OCI-LY3 (cell line): ENCODE measurements at regions not wholly inside any gene's neighbourhood (a gene's known extent, or its start where the extent isn't known, plus 50 kb on each side); places are given as distances from the start of the nearest gene placed in this dataset.

Experiments used
- H2AFZ ChIP-seq: fragments of 200-600, 300-600 bp; shearing (Covaris generic); 2 replicates; pipeline ENCODE4 v1.6.0; 2014; ENCODE audit warnings: antibody characterized with exemption, low read depth, low read length
- H3K27ac ChIP-seq: fragments of 200-600, 300-600 bp; sonication (generic); 2 replicates; pipeline ENCODE4 v1.5.1; 2014; ENCODE audit warnings: mild to moderate bottlenecking, low read length, moderate library complexity, mixed read lengths
- H3K27me3 ChIP-seq: fragments of 200-600, 300-600 bp; sonication (generic); 2 replicates; pipeline ENCODE4 v1.6.1; 2014; ENCODE audit warnings: low read depth, low read length, mixed read lengths
- H3K36me3 ChIP-seq: fragments of 200-600, 300-600 bp; sonication (generic); replicated peaks from 2 replicates; pipeline ENCODE3; 2014; ENCODE audit warnings: low read depth, low read length, mixed read lengths
- H3K4me1 ChIP-seq: fragments of 300-600, 200-600 bp; sonication (generic); 2 replicates; pipeline ENCODE4 v1.6.1; 2014; ENCODE audit warnings: low read length, mixed read lengths
- H3K4me2 ChIP-seq: fragments of 200-600, 300-600 bp; sonication (generic); 2 replicates; pipeline ENCODE4 v1.6.1; 2014; ENCODE audit warnings: low read length, mixed read lengths
- H3K4me3 ChIP-seq: fragments of 300-600, 200-600 bp; sonication (generic); 2 replicates; pipeline ENCODE4 v1.5.1; 2014; ENCODE audit warnings: antibody characterized with exemption, mild to moderate bottlenecking, low read length, moderate library complexity
- H3K79me2 ChIP-seq: fragments of 300-600, 200-600 bp; shearing (Covaris generic); 2 replicates; pipeline ENCODE4 v1.6.1; 2014; ENCODE audit warnings: mild to moderate bottlenecking, low read length, mixed read lengths
- H3K9ac ChIP-seq: fragments of 300-600, 200-600 bp; shearing (Covaris generic); 2 replicates; pipeline ENCODE4 v1.6.0; 2014; ENCODE audit warnings: mild to moderate bottlenecking, low read length, moderate library complexity
- H3K9me3 ChIP-seq: fragments of 200-600, 300-600 bp; shearing (Covaris generic); 2 replicates; pipeline ENCODE4 v1.6.1; 2014; ENCODE audit warnings: low read length, mixed read lengths; ENCODE audit not compliant: insufficient read depth
- H4K20me1 ChIP-seq: fragments of 200-600, 300-600 bp; sonication (generic); 2 replicates; pipeline ENCODE4 v1.6.1; 2016; ENCODE audit warnings: low read length, mixed read lengths; ENCODE audit not compliant: insufficient read depth
- EZH2phosphoT487 ChIP-seq: fragments of 200-600 bp; shearing (Covaris generic); IDR thresholded peaks from 2 replicates; pipeline ENCODE4 v1.6.1; 2018; ENCODE audit warnings: antibody characterized with exemption, mixed run types, low read depth
- TF ChIP-seq, protein P1 (sequence below): fragments of 200-600, 300-600 bp; sonication (generic); IDR thresholded peaks from 2 replicates; pipeline ENCODE4 v1.5.1; 2014; ENCODE audit warnings: antibody characterized with exemption, low read length, low read depth

GRCh38 chr7:46411236-46411635 lies 490.2 kb upstream of the IGFBP3 start:
- H3K9me3 ChIP-seq: peaks cover under 1% of the 10 kb centered on the region; the same call in 1 of the 2 replicates
- no peak overlapping the region for H3K9ac ChIP-seq
- H3K36me3 ChIP-seq: no peaks in the 10 kb centered on the region
- no peaks in the 10 kb centered on the region for H4K20me1 ChIP-seq
- no peak overlapping the region for H3K4me2 ChIP-seq
- H3K27ac ChIP-seq: no peak overlapping the region
- no peak overlapping the region for H2AFZ ChIP-seq
- TF ChIP-seq, protein P1, sequence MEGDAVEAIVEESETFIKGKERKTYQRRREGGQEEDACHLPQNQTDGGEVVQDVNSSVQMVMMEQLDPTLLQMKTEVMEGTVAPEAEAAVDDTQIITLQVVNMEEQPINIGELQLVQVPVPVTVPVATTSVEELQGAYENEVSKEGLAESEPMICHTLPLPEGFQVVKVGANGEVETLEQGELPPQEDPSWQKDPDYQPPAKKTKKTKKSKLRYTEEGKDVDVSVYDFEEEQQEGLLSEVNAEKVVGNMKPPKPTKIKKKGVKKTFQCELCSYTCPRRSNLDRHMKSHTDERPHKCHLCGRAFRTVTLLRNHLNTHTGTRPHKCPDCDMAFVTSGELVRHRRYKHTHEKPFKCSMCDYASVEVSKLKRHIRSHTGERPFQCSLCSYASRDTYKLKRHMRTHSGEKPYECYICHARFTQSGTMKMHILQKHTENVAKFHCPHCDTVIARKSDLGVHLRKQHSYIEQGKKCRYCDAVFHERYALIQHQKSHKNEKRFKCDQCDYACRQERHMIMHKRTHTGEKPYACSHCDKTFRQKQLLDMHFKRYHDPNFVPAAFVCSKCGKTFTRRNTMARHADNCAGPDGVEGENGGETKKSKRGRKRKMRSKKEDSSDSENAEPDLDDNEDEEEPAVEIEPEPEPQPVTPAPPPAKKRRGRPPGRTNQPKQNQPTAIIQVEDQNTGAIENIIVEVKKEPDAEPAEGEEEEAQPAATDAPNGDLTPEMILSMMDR: no peak
- no peak for TF ChIP-seq EZH2phosphoT487
- no peaks in the 10 kb centered on the region for H3K79me2 ChIP-seq
- H3K4me1 ChIP-seq: peaks cover 9% of the 10 kb centered on the region
- no peaks in the 10 kb centered on the region for H3K27me3 ChIP-seq
- H3K4me3 ChIP-seq: no peak overlapping the region

DNA sequence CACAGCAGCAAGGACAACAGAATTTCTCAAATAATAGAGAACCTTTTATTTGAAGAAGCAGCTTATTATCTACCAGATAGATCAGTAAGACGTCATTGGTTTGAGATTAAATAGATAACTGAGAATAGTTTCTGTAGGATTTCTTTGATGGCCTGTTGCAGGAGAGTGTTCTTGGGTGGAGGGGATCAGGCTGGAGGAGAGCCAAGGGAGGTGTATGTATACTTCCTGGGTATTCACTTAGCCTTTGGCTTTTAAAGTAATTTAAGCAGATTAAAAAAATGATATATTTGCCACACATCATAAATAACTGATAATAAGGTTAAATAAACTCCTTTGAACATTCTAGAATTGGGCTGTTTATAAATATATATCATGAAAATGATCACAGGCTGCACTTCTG lies 486.1 kb upstream of the IGFBP3 start:
- H3K4me1 ChIP-seq: peaks cover 8% of the 10 kb centered on the region

DNA sequence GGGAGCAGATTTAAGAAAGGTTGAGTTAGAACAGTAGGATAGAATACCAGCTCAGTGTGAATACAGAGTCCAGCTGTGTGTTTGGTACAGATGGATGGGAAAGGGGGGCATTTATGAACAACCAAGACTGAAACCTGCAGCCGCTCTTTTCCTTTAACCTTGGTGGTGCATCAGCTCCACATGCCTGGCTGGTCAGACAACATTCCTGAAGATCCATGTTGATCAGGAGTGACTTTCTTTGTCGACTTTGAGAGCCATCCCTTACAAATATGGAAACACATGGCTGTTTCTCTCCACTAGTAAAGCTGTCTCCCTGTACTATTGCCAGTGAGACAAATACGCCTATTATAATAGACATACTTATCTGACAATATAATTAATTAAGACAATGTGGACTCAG lies 476.5 kb upstream of the IGFBP3 start:
- Histone ChIP-seq H3K27me3 (no peaks in the 10 kb centered on the region), H3K9ac (no peak overlapping the region), H3K9me3 (no peaks in the 10 kb centered on the region), H3K4me2 (no peak overlapping the region), H3K4me3 (no peak overlapping the region), H3K4me1 (no peaks in the 10 kb centered on the region), H2AFZ (no peak overlapping the region), H4K20me1 (no peaks in the 10 kb centered on the region), H3K79me2 (no peaks in the 10 kb centered on the region), H3K27ac (no peak overlapping the region), H3K36me3 (no peaks in the 10 kb centered on the region)
- no peak for TF ChIP-seq EZH2phosphoT487
- TF ChIP-seq, protein P1: no peak

More for the DNA sequence above, 486.1 kb upstream of the IGFBP3 start:
- H3K36me3 ChIP-seq: no peaks in the 10 kb centered on the region
- no peaks in the 10 kb centered on the region for H3K79me2 ChIP-seq
- TF ChIP-seq, protein P1: no peak
- no peak for TF ChIP-seq EZH2phosphoT487
- no peak overlapping the region for H2AFZ ChIP-seq
- no peaks in the 10 kb centered on the region for H3K9me3 ChIP-seq
- H3K9ac ChIP-seq: no peak overlapping the region
- H3K27ac ChIP-seq: no peak overlapping the region
- no peaks in the 10 kb centered on the region for H4K20me1 ChIP-seq
- H3K4me2 ChIP-seq: no peak overlapping the region
- no peaks in the 10 kb centered on the region for H3K27me3 ChIP-seq
- H3K4me3 ChIP-seq: no peak overlapping the region

DNA sequence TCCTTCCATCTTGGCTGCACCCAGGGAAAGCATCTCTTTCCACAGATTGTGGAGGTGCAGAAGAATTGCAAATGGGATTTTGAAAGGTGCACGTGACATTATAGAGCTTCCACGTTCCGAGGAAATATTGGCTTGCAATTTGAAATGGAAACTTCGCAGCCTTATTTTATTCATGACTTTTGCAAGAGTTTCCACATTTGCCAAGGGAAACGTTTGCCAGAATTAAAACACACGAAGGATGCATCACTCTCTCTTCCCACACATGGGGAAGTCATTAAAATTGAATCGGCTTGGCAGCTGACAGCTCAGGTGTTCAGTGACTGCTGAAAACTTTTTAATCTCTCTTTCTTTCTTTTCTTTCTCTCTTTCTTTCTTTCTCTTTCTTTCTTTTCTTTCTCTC lies 475.4 kb upstream of the IGFBP3 start:
- no peak overlapping the region for H3K4me2 ChIP-seq
- H3K9ac ChIP-seq: no peak overlapping the region
- TF ChIP-seq, protein P1: no peak
- no peak for TF ChIP-seq EZH2phosphoT487
- H4K20me1 ChIP-seq: no peaks in the 10 kb centered on the region
- H3K27ac ChIP-seq: no peak overlapping the region
- H3K4me3 ChIP-seq: no peak overlapping the region
- H3K79me2 ChIP-seq: no peaks in the 10 kb centered on the region
- H2AFZ ChIP-seq: no peak overlapping the region
- no peaks in the 10 kb centered on the region for H3K4me1 ChIP-seq
- H3K27me3 ChIP-seq: no peaks in the 10 kb centered on the region
- H3K36me3 ChIP-seq: no peaks in the 10 kb centered on the region
- H3K9me3 ChIP-seq: no peaks in the 10 kb centered on the region
